GM18507 (cell line): ENCODE measurements at regions not wholly inside any gene's neighbourhood (a gene's known extent, or its start where the extent isn't known, plus 50 kb on each side); places are given as distances from the start of the nearest gene placed in this dataset.

Experiments
- DNase-seq: peaks from one replicate; pipeline ENCODE4 v3.0.0; 2011; ENCODE audit warnings: low read depth; ENCODE audit not compliant: insufficient read length; ENCODE audit errors: extremely low spot score
- FAIRE-seq: peaks from 2 replicates; lab custom pipeline; 2011; peaks lifted over from hg19 to GRCh38; lab: Jason Lieb, UNC

DNA sequence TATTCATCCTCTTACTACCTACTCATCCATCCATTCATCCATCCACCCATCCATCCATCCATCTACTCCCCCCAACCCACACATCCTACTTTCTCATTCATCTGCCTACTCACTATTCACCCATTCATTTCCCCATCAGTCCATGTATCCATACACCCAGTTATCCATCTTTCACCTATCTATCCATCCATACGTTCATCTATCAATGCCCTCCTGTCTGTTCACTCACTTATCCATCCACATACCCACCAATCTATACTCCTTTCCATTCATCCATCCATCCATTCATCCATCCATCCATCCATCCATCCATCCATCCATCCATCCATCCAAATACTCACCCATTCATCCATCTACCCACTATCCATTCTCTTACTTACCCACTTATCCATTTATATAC lies 117.8 kb upstream of the LHX5 start:
- no peak for DNase-seq
- no peak for FAIRE-seq

DNA sequence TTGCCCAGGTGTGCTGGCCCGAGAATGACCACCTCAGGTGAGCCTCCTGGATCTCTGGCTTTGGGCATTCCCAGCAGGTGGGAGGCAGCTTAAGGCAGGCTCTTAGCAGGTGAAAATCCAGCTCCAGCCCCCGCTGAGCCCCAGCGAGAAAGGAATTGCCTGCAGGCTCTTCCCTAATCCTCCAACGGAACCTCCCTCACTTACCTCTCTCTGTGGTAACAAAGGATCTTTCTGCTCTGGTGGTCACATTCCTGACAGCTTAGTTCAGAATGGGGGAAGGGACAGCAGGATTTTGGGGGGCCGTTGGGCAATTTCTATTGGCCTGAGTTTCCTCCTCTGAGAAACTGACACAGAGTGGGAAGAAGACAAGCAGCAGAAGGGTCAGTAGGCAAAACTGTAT lies 116.0 kb upstream of the LHX5 start:
- DNase-seq (no peak), FAIRE-seq (no peak)

DNA sequence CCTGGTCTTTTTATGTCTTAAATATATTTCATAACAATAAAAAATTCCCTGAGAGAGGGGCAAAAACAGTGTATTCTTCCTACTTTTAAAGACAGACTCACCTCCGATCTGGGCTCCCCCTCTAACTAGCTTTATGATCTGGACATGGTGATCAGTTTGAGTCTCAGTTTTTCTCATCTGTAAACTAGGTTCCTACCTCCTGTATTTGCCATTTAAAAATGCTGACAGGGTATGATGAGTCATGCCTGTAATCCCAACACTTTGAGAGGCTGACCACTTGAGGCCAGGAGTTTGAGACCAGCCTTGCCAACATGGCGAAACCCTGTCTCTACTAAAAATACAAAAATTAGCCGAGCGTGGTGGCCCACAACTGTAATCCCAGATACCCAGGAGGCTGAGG lies 114.8 kb upstream of the LHX5 start:
- DNase-seq (no peak), FAIRE-seq (no peak)

GRCh38 chr12:113582521-113583218 lies 111.0 kb upstream of the LHX5 start:
- DNase-seq (no peak), FAIRE-seq (no peak)

DNA sequence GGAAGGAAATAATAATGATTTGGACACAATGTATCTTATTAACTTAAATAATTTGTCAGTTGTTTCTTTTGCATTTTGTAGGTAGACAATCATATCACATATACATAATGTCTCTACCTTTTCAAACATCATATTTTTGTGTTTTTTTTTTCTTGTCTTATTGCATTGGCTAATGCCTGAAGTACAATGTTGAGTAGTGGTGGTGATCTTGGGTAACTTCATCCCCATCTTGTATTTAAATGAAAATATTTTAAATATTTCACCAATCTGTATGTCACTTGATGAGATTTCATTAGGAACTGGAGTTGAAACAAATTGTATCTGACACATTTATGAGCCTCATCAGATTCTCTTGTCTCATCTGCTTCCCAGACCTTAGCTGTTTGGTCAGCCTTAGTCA lies 109.7 kb upstream of the LHX5 start:
- FAIRE-seq (no peak), DNase-seq (no peak)

- DNase-seq (no peak), FAIRE-seq (no peak)
Observed at GRCh38 chr12:113580437-113580836, 108.8 kb upstream of the LHX5 start.

DNA sequence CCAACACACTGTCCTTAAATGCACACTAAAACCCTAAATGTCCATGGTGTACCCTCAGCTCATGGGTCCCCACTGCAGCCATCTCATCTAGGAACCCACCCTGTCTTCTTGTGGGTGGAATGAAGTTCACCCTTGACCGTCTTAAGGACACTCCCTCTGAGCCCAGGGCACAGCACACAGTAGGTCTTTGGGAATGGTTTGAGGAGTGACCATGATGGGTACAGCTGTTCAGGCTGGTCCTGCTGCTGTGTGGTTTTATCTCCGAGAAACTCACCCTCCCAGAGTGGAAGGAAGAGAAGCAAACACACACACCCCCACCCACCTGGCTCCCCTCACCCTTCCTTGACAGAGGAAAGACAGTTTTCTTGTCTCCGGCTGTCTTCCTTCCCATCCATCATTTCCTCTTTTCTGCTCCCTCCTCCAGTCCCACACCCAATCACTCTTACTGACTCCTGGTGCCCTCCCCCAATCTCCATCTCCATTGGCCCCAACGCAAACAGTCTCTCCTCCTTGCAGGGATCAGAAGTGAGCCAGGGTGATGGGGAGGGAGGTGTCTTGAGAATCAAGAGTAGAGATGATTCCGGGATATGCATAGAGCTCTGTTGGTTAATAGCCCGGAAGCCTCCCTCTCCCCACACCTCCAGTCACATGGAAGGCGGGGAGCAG lies 105.9 kb upstream of the LHX5 start:
- no peak for FAIRE-seq
- DNase-seq: no peak

GRCh38 chr12:113575386-113575785 lies 103.7 kb upstream of the LHX5 start:
- FAIRE-seq (no peak), DNase-seq (no peak)

GRCh38 chr12:113573148-113573547 lies 101.5 kb upstream of the LHX5 start:
- DNase-seq (no peak), FAIRE-seq (no peak)

GRCh38 chr12:113571713-113572112 lies 100.0 kb upstream of the LHX5 start:
- no peak for FAIRE-seq

DNA sequence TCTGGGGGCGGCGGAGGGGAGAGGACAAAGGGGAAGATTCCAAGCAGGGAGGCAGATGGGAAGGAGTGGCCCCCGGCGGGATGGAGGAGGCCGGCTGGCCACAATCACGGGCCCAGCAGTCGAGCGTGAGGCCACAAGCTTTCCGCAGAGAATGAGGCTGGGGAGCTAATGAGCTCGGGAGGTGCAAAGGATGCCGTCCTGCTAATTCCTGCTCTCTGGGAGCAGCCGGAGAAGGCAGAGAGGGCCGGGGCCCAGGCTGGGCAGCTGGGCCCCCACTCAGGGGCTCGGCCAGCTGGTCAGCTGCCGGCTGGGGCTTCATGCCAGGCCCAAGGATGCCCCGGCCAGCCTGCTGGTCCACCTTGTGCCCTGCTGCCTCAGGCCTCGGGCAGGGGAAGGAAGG lies 98.1 kb upstream of the LHX5 start:
- no peak for DNase-seq
- no peak for FAIRE-seq

More at GRCh38 chr12:113571713-113572112, 100.0 kb upstream of the LHX5 start:
- DNase-seq: no peak

- DNase-seq (no peak), FAIRE-seq (no peak)
Observed at GRCh38 chr12:113568021-113568420, 96.3 kb upstream of the LHX5 start.

DNA sequence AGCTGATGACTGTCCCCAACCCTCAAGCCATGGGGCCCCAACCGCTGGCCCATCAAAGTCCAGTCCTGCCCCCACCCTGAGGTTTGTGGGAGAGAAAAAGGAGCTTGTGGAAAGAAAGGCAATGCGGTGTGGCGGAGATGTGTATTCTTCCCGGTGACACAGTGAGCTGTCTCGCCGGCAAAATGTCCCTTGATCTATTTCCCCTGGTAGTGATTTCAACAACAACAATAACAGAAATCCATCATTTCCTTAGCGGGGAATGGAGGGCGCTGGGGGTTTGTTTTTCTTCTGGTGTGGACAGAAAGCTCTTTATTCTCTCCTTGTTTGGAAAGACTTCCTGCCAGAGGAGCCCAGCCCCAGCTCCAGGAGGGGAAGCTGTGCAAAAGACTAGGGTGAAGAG lies 93.7 kb upstream of the LHX5 start:
- no peak for FAIRE-seq
- DNase-seq: no peak

DNA sequence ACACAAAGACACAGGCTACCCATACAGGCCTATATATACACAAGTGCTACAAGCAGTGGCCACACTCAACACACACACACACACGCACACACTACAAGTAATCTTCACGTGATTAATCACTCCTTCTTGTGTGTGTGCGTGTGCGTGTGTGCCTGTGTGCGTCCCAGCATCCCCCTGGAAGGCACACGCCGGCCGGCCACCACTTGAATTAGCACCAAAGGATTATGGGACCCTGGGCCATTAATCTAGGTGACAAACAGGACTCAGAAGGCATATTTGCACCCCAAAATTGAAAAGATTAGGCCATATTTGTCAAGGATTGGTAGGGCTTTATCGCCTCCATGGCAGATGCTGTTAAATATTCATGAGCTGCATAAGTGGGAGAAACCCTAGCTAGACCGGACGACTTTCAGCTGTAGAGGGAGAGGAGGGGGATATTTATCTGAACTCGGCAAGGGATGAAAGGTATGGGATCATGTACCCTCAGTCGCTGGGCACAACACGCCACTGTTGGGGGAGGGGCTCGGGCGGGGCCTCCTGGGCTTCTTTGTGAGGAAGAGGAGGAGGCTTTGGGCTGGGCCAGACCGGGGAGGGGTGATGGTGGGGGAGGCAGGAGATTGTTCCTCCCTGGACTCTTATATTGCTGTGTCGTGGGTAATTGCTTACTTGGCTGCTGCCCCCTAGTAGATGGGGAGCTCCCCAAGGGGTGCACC lies 89.6 kb upstream of the LHX5 start:
- no peak for FAIRE-seq
- no peak for DNase-seq

- FAIRE-seq (no peak), DNase-seq (no peak)
Observed at GRCh38 chr12:113559466-113559865, 87.8 kb upstream of the LHX5 start.

DNA sequence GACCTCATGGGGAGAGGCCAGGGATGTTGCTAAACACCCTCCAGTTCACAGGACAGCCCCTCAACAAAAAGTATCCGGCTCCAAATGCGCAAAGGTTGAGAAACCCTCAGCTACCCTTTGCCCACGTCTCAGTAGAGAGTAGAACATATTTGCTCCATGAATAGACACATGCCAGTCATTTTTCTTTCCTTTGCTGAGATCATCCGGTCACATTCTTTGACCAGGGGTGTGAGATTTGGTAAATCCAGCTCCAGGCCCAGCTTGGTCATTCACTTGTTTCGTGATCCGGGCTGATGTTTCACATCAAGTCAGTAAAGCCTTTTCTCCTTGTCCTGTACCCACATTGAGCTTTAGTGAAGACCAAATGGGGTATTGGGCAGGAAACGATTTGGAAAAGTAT lies 83.6 kb upstream of the LHX5 start:
- FAIRE-seq: no peak
- DNase-seq: no peak

- FAIRE-seq: no peak
- no peak for DNase-seq
Observed at GRCh38 chr12:113552760-113553159, 81.1 kb upstream of the LHX5 start.

GRCh38 chr12:113551563-113551962 lies 79.9 kb upstream of the LHX5 start:
- FAIRE-seq (no peak), DNase-seq (no peak)

DNA sequence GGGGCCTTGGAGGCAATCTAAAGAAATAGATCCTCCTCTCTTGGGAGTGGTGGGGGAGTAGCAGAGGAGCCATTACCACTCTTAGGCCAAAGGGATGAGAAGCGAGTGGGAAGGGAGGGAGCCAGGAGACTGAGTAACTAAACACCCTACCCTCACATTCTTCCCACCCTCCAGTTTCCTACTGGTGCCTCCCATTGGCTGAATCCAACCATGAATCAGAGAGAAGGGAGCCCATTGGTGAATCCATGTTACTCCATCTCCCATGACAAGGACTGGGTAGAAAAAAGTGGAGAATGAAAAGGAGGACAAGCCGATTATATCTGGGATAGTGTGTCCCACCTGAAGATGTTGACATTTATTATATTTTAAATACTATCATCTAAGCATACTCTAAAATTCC lies 76.8 kb upstream of the LHX5 start:
- FAIRE-seq (no peak), DNase-seq (no peak)

DNA sequence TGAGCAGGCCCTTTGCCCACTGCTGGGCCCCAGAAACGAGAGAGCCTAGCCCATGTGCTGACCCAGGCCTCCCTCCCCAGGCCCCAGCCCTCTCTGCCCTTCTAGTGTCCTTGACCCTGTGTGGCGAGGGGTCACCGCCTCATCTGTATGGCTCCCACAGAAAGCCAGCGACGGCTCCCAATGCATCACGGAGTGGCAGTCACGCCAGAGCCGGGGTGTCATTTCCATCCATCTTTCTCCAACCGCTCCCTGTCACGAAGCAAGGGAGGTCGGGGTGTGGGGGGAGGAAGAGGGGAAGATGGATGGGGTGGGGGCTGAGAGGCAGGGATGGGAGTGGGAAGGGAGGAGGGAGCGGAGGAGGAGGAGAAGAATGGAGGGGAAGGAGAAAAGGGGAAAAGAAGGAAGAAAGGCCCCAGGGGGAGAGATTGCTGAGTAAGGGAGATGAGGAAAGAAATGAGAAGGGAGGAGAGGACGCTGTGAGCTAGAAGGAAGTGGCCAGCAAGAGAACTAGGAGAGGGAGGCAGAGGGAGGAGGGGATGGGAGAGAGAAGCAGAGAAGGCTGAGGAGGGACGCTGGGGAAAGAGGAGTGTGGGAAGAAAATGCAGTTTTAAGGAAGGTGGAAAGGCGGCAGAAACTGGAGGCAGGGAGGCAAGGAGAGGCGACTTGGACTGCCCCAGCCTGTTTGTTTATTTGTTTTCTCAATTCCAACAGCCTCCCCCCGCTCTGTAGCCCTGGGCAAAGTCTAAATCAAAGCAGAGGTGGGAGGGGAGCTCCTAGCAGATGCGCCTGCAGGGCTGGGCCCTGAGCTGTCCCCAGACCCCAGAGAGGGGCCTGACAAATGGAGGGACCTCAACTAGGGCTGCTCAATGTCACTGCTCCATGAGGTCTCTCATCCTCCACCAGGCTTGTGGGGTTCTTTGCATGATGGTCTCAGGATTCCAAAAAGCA lies 75.5 kb upstream of the LHX5 start:
- FAIRE-seq (no peak), DNase-seq (no peak)
